ENCODE measurements at regions not wholly inside any gene's neighbourhood (a gene's known extent, or its start where the extent isn't known, plus 50 kb on each side); places are given as distances from the start of the nearest gene placed in this dataset.
"Not testable (repeated sequence)": the region's sequence is repeated elsewhere in the genome, so short reads cannot be mapped to it uniquely, and the experiment has no call there.

DNA sequence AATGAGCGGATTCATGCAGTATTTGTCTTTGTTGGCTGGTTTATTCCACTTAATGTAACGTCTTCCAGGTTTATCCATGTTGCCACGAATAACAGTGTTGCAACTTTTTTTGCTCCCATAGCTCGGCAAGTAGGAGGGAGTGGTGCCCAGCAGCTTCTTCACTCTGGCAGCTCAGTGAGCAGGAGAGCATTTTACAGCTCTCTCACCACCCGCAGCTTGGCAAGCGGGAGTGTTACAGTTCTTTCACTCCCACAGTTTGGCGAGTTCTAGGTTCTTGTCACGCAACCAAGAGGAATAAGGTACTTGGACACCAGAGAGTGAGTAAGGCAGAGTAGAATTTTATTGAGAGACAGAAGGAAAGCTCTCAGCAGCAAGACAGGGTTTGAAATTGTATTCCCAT, 935.2 kb downstream of the TBL1XR1 start:
- TF ChIP-seq, protein P1, sequence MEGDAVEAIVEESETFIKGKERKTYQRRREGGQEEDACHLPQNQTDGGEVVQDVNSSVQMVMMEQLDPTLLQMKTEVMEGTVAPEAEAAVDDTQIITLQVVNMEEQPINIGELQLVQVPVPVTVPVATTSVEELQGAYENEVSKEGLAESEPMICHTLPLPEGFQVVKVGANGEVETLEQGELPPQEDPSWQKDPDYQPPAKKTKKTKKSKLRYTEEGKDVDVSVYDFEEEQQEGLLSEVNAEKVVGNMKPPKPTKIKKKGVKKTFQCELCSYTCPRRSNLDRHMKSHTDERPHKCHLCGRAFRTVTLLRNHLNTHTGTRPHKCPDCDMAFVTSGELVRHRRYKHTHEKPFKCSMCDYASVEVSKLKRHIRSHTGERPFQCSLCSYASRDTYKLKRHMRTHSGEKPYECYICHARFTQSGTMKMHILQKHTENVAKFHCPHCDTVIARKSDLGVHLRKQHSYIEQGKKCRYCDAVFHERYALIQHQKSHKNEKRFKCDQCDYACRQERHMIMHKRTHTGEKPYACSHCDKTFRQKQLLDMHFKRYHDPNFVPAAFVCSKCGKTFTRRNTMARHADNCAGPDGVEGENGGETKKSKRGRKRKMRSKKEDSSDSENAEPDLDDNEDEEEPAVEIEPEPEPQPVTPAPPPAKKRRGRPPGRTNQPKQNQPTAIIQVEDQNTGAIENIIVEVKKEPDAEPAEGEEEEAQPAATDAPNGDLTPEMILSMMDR (IDR thresholded peaks at IDR 0.05; ENCODE audit: borderline replicate concordance, control extremely low read depth, extremely low read depth, insufficient read depth, missing control alignments): no peak
- DNase-seq (ENCODE audit: low spot score): no peak
- in situ Hi-C loops (cut with MboI; ENCODE audit: low sequenced_read_pairs, unreplicated experiment): no loop called here

DNA sequence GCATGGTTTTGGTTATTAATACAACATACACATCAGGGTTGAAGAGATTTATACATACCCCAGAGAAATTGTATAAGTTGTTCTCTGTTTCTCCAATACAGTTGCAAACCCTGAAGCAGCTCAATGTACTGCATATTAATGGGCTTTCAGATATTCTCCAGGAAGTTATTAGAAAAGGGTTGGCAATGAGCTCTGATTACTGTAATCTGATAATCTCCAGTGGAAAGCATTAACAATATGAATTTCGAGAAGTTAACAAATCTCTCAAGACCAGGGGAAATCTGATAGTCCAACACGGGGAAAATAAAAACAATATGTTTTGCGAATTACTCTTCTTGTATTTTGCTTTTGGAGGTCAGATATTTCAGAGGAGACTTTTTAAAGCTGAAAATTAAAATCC, 950.1 kb downstream of the TBL1XR1 start:
- in situ Hi-C loops (cut with MboI; ENCODE audit: low sequenced_read_pairs, unreplicated experiment): no loop called here
- TF ChIP-seq, protein P1 (IDR thresholded peaks at IDR 0.05; ENCODE audit: borderline replicate concordance, control extremely low read depth, extremely low read depth, insufficient read depth, missing control alignments): no peak
- DNase-seq (ENCODE audit: low spot score): no peak

DNA sequence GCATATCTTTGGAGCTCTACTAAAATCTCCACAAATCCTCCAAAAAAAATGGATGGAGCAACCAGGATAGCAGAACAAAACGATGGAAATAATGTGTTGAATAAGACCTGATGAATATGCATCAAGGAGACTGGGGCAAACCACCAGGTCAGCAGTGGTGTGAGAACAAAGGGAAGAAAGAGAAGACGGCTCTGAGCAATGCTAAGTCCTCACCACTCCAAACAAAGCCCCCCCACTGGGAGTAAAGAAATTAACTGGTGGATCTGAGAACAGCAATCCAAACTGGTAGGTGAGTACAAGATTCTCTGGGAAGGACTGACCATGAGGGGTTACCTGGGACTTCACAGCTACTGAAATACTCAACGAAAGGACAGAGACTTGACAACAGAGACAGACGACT, 977.3 kb downstream of the TBL1XR1 start:
- DNase-seq (ENCODE audit: low spot score): no peak
- in situ Hi-C loops (cut with MboI; ENCODE audit: low sequenced_read_pairs, unreplicated experiment): no loop called here
- TF ChIP-seq, protein P1 (IDR thresholded peaks at IDR 0.05; ENCODE audit: borderline replicate concordance, control extremely low read depth, extremely low read depth, insufficient read depth, missing control alignments): no peak

DNA sequence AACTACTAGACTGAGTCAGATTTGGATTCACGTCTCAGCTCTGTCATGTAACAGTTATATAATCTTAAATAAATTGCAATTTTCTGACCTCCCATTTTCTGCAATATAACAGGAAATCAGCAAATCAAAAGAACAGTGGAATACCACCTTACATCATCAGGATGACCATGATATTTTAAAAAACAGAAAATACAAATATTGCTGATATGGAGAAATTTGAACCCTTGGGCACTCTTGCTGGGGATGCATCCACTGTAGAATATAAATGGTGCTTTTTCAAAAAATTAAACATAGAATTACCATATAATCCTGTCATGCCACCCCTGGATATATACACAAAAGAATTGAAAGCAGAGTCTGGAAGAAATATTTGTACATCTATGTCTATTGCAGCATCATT, 982.5 kb downstream of the TBL1XR1 start:
- in situ Hi-C loops (cut with MboI; ENCODE audit: low sequenced_read_pairs, unreplicated experiment): no loop called here
- no peak for DNase-seq (ENCODE audit: low spot score)
- TF ChIP-seq, protein P1 (IDR thresholded peaks at IDR 0.05; ENCODE audit: borderline replicate concordance, control extremely low read depth, extremely low read depth, insufficient read depth, missing control alignments): no peak

DNA sequence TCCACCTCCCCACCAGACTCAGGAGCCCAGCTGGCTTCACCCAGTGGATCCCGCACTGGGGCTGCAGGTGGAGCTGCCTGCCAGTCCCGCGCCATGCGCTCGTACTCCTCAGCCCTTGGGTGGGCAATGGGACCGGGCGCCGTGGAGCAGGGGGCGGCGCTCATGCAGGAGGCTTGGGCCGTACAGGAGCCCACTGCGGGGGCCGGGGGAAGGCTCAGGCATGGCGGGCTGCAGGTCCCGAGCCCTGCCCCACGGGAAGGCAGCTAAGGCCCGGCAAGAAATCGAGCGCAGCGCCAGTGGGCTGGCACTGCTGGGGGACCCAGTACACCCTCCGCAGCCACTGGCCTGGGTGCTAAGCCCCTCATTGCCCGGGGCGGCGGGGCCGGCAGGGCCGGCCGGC, 984.0 kb downstream of the TBL1XR1 start:
- in situ Hi-C loops (cut with MboI; ENCODE audit: low sequenced_read_pairs, unreplicated experiment); DNase-seq (ENCODE audit: low spot score): not testable (repeated sequence)

DNA sequence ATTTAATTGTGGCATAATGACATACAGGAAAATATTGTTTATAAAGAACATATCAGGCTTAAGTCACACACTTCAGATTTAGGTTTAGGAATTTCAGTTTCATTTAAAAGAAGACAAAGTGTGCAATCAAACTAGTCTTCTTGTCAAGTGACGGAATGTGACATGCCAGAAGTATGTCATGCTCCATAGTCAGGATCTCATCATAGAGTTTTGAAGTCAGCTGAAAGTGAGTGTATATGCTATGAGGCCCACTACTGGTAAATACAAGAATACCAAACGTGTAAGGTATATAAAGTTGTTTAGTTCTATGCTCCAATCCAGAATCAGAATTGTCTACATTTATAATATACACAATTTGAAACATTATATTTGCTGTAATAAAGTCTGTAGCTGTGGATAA, 988.4 kb downstream of the TBL1XR1 start:
- in situ Hi-C loops (cut with MboI; ENCODE audit: low sequenced_read_pairs, unreplicated experiment): no loop called here
- TF ChIP-seq, protein P1 (IDR thresholded peaks at IDR 0.05; ENCODE audit: borderline replicate concordance, control extremely low read depth, extremely low read depth, insufficient read depth, missing control alignments): no peak
- no peak for DNase-seq (ENCODE audit: low spot score)

DNA sequence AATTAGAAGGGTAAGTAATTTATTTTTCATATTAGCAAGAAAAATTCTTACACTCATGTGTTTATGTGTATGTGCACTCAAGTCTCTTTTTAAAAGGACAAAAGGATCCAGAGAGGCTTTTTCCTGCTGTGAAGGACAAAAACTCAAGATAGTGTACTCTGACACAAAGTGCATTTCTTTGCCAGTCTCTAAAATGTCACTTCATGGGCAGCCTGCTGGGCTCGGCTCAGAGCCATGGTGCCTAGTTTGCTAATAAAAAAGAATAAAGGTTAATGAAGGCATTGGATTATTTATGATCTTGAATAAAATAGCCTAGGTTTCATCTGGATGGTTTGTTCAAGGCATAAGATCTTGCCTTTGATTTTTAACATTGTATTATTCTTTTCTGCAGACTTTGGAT, 989.0 kb downstream of the TBL1XR1 start:
- no peak for DNase-seq (ENCODE audit: low spot score)
- in situ Hi-C loops (cut with MboI; ENCODE audit: low sequenced_read_pairs, unreplicated experiment): no loop called here
- TF ChIP-seq, protein P1 (IDR thresholded peaks at IDR 0.05; ENCODE audit: borderline replicate concordance, control extremely low read depth, extremely low read depth, insufficient read depth, missing control alignments): no peak

Measured in GM13976 (cell line).